OCI-LY3 (cell line): ENCODE measurements at regions not wholly inside any gene's neighbourhood (a gene's known extent, or its start where the extent isn't known, plus 50 kb on each side); places are given as distances from the start of the nearest gene placed in this dataset.

Experiments
- H2AFZ ChIP-seq: fragments of 200-600, 300-600 bp; shearing (Covaris generic); 2 replicates; pipeline ENCODE4 v1.6.0; 2014; ENCODE audit warnings: antibody characterized with exemption, low read depth, low read length
- H3K27ac ChIP-seq: fragments of 200-600, 300-600 bp; sonication (generic); 2 replicates; pipeline ENCODE4 v1.5.1; 2014; ENCODE audit warnings: mild to moderate bottlenecking, low read length, moderate library complexity, mixed read lengths
- H3K27me3 ChIP-seq: fragments of 200-600, 300-600 bp; sonication (generic); 2 replicates; pipeline ENCODE4 v1.6.1; 2014; ENCODE audit warnings: low read depth, low read length, mixed read lengths
- H3K36me3 ChIP-seq: fragments of 200-600, 300-600 bp; sonication (generic); replicated peaks from 2 replicates; pipeline ENCODE3; 2014; ENCODE audit warnings: low read depth, low read length, mixed read lengths
- H3K4me1 ChIP-seq: fragments of 300-600, 200-600 bp; sonication (generic); 2 replicates; pipeline ENCODE4 v1.6.1; 2014; ENCODE audit warnings: low read length, mixed read lengths
- H3K4me2 ChIP-seq: fragments of 200-600, 300-600 bp; sonication (generic); 2 replicates; pipeline ENCODE4 v1.6.1; 2014; ENCODE audit warnings: low read length, mixed read lengths
- H3K4me3 ChIP-seq: fragments of 300-600, 200-600 bp; sonication (generic); 2 replicates; pipeline ENCODE4 v1.5.1; 2014; ENCODE audit warnings: antibody characterized with exemption, mild to moderate bottlenecking, low read length, moderate library complexity
- H3K79me2 ChIP-seq: fragments of 300-600, 200-600 bp; shearing (Covaris generic); 2 replicates; pipeline ENCODE4 v1.6.1; 2014; ENCODE audit warnings: mild to moderate bottlenecking, low read length, mixed read lengths
- H3K9ac ChIP-seq: fragments of 300-600, 200-600 bp; shearing (Covaris generic); 2 replicates; pipeline ENCODE4 v1.6.0; 2014; ENCODE audit warnings: mild to moderate bottlenecking, low read length, moderate library complexity
- H3K9me3 ChIP-seq: fragments of 200-600, 300-600 bp; shearing (Covaris generic); 2 replicates; pipeline ENCODE4 v1.6.1; 2014; ENCODE audit warnings: low read length, mixed read lengths; ENCODE audit not compliant: insufficient read depth
- H4K20me1 ChIP-seq: fragments of 200-600, 300-600 bp; sonication (generic); 2 replicates; pipeline ENCODE4 v1.6.1; 2016; ENCODE audit warnings: low read length, mixed read lengths; ENCODE audit not compliant: insufficient read depth
- EZH2phosphoT487 ChIP-seq: fragments of 200-600 bp; shearing (Covaris generic); IDR thresholded peaks from 2 replicates; pipeline ENCODE4 v1.6.1; 2018; ENCODE audit warnings: antibody characterized with exemption, mixed run types, low read depth
- TF ChIP-seq, protein P1 (sequence below): fragments of 200-600, 300-600 bp; sonication (generic); IDR thresholded peaks from 2 replicates; pipeline ENCODE4 v1.5.1; 2014; ENCODE audit warnings: antibody characterized with exemption, low read length, low read depth

DNA sequence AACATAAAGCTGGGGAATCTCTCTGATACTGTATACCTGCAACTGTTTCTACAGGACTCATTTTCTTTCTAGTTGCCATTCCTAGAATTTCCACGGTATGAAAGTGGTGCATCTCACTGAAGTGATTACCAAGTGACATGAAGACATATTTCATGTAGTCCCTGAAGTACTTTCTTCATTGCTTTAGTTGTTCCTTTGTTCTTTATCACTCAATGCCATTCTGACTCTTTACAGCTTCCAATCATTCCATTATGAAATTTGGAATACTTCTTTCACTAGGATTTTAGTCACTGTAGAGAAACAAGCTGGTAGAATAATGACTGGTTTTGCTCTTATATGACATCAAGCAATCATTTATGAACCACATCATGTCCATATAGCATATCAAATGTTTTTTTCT, 645.1 kb downstream of the CDH18 start:
- Histone ChIP-seq H3K79me2 (no peaks in the 10 kb centered on the region), H3K36me3 (no peaks in the 10 kb centered on the region), H3K4me3 (no peak overlapping the region), H2AFZ (no peak overlapping the region), H3K4me1 (no peaks in the 10 kb centered on the region), H3K27me3 (no peaks in the 10 kb centered on the region), H4K20me1 (no peaks in the 10 kb centered on the region), H3K9me3 (no peaks in the 10 kb centered on the region), H3K4me2 (no peak overlapping the region), H3K9ac (no peak overlapping the region), H3K27ac (no peak overlapping the region)
- no peak for TF ChIP-seq EZH2phosphoT487
- TF ChIP-seq, protein P1, sequence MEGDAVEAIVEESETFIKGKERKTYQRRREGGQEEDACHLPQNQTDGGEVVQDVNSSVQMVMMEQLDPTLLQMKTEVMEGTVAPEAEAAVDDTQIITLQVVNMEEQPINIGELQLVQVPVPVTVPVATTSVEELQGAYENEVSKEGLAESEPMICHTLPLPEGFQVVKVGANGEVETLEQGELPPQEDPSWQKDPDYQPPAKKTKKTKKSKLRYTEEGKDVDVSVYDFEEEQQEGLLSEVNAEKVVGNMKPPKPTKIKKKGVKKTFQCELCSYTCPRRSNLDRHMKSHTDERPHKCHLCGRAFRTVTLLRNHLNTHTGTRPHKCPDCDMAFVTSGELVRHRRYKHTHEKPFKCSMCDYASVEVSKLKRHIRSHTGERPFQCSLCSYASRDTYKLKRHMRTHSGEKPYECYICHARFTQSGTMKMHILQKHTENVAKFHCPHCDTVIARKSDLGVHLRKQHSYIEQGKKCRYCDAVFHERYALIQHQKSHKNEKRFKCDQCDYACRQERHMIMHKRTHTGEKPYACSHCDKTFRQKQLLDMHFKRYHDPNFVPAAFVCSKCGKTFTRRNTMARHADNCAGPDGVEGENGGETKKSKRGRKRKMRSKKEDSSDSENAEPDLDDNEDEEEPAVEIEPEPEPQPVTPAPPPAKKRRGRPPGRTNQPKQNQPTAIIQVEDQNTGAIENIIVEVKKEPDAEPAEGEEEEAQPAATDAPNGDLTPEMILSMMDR: no peak

DNA sequence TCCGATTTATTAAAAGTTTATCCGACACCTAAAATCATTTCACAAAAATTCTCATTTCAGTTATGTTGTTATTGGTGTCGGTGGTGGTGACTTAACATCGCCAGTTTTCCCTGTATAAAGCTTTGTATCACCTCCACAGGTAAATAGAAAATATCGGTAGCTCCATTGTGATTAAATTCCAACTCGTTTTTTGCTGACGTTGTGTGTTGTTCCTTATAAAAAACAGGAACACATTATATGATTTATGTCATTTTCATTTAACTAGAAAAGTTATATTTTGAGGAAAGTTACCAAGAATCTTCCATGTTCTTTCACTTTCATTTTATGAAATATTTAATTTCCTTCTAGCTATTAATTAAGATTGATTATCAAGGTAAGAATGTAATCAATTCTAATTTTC, 635.9 kb downstream of the CDH18 start:
- H3K4me2 ChIP-seq: no peak overlapping the region
- no peak overlapping the region for H2AFZ ChIP-seq
- no peaks in the 10 kb centered on the region for H4K20me1 ChIP-seq
- H3K9ac ChIP-seq: no peak overlapping the region
- H3K4me3 ChIP-seq: no peak overlapping the region
- H3K27me3 ChIP-seq: no peaks in the 10 kb centered on the region
- H3K36me3 ChIP-seq: no peaks in the 10 kb centered on the region
- no peak overlapping the region for H3K27ac ChIP-seq
- H3K79me2 ChIP-seq: no peaks in the 10 kb centered on the region
- no peaks in the 10 kb centered on the region for H3K4me1 ChIP-seq
- no peaks in the 10 kb centered on the region for H3K9me3 ChIP-seq
- TF ChIP-seq, protein P1: no peak
- no peak for TF ChIP-seq EZH2phosphoT487

DNA sequence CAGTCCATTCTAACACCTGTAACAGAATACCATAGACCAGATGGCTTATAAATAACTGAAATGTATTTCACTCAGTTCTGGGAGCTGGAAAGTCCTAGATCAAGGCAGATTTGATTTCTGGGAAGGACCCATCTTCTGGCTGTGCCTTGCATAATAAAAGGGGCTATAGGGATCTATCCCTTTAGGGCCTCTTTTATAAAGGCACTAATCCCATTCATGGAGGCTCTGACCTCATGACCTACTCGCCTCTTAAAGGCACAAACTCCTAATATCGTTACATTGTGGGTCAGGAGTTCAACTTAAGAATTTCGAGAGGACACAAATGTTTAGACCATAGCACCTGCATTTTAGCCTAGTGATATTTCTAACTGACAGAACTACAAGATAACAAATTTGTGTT, 619.0 kb downstream of the CDH18 start:
- no peak overlapping the region for H3K27ac ChIP-seq
- no peaks in the 10 kb centered on the region for H3K27me3 ChIP-seq
- H3K36me3 ChIP-seq: no peaks in the 10 kb centered on the region
- no peaks in the 10 kb centered on the region for H3K79me2 ChIP-seq
- no peak overlapping the region for H3K9ac ChIP-seq
- H2AFZ ChIP-seq: no peak overlapping the region
- no peak overlapping the region for H3K4me2 ChIP-seq
- TF ChIP-seq, protein P1: no peak
- no peak for TF ChIP-seq EZH2phosphoT487
- no peaks in the 10 kb centered on the region for H3K4me1 ChIP-seq
- no peak overlapping the region for H3K4me3 ChIP-seq
- no peaks in the 10 kb centered on the region for H3K9me3 ChIP-seq
- H4K20me1 ChIP-seq: no peaks in the 10 kb centered on the region

DNA sequence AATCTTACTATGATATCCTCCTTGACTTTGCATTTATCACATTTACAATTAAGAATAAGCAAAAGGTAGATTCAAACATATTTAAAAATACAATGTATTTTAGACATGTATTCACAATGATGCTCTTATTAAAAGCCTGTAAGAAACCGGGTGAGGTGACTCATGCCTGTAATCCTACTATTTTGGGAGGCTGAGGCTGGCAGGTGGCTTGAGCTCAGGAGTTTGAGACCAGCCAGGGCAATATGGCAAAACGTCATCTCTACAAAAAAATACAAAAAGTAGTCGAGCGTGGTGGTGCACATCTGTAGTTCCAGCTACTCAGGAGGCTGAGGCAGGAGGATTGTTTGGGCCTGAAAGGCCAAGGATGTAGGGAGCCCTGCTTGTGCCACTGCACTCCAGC, 618.4 kb downstream of the CDH18 start:
- TF ChIP-seq, protein P1: no peak
- no peak for TF ChIP-seq EZH2phosphoT487
- no peak overlapping the region for H3K4me2 ChIP-seq
- H3K27me3 ChIP-seq: no peaks in the 10 kb centered on the region
- H3K4me1 ChIP-seq: no peaks in the 10 kb centered on the region
- no peak overlapping the region for H2AFZ ChIP-seq
- no peak overlapping the region for H3K4me3 ChIP-seq
- no peaks in the 10 kb centered on the region for H3K79me2 ChIP-seq
- no peak overlapping the region for H3K27ac ChIP-seq
- H4K20me1 ChIP-seq: no peaks in the 10 kb centered on the region
- H3K36me3 ChIP-seq: no peaks in the 10 kb centered on the region
- H3K9ac ChIP-seq: no peak overlapping the region
- no peaks in the 10 kb centered on the region for H3K9me3 ChIP-seq
